ENCODE measurements at regions not wholly inside any gene's neighbourhood (a gene's known extent, or its start where the extent isn't known, plus 50 kb on each side); places are given as distances from the start of the nearest gene placed in this dataset.

- TF ChIP-seq CTCF (IDR thresholded peaks at IDR 0.05) (no peak), POLR2A (IDR thresholded peaks at IDR 0.05) (no peak), EP300 (IDR thresholded peaks at IDR 0.05) (no peak)
Observed at GRCh38 chr6:6847591-6847990, 259.1 kb downstream of the LY86 start.
